ENCODE measurements at regions not wholly inside any gene's neighbourhood (a gene's known extent, or its start where the extent isn't known, plus 50 kb on each side); places are given as distances from the start of the nearest gene placed in this dataset.

DNA sequence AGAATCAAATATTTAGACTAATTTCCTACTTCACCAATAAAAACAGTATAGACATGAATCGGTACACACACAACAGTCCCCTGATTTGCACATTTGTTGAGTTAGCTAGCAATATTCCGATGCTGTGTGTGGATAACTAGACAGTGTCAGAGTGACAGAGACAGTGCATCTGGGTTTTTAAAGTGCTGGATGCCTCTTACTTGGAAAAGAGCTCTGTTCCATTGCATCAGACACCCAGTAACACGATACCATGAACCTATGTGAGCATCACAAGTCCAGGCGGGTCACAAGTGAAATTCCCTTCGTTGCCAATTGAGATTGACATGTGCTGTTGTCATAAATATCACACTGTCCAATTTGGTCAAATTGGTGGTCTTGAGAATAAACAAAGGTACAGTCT is 82.0 kb upstream of the ESRRG start:
- H3K9me3 ChIP-seq (ENCODE audit: control insufficient read depth in 2 of 2, low read length in 2 of 2) = no peaks in the 10 kb centered on the region
- no peak overlapping the region for H3K4me3 ChIP-seq (ENCODE audit: low read length in 2 of 2)
- no peaks in the 10 kb centered on the region for H3K27me3 ChIP-seq (ENCODE audit: control insufficient read depth in 1 of 2, insufficient read depth in 2 of 2, low read length in 2 of 2)
- no peak overlapping the region for H3K27ac ChIP-seq (ENCODE audit: low read length)
- no peaks in the 10 kb centered on the region for H3K36me3 ChIP-seq (ENCODE audit: control insufficient read depth in 2 of 2, insufficient read depth in 2 of 2, low read length in 2 of 2)
- no peak overlapping the region for H3K9ac ChIP-seq (ENCODE audit: low read length in 2 of 2)
- no peaks in the 10 kb centered on the region for H3K4me1 ChIP-seq (ENCODE audit: control insufficient read depth, insufficient read depth, low read length)

DNA sequence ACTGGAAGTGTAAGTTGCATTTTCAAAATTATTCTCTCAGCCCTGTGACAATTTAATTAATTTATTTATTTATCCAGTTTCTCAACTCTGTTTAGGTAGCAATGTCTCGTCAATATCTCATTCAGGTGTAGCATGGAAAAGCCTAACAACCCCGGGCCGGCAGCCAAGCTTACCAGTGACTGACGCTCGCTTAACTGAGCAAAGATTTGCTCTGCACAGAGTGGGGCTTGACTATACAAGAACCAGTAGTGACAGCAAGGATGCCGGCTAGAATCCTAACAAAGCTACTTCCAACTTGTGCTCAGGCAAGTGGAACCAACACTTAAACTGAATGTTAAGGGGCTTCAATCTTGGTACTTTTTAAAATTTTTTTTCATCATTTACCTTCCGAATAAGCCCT is 80.9 kb upstream of the ESRRG start:
- no peaks in the 10 kb centered on the region for H3K36me3 ChIP-seq (ENCODE audit: control insufficient read depth in 2 of 2, insufficient read depth in 2 of 2, low read length in 2 of 2)
- no peaks in the 10 kb centered on the region for H3K9me3 ChIP-seq (ENCODE audit: control insufficient read depth in 2 of 2, low read length in 2 of 2)
- no peaks in the 10 kb centered on the region for H3K4me1 ChIP-seq (ENCODE audit: control insufficient read depth, insufficient read depth, low read length)
- H3K4me3 ChIP-seq (ENCODE audit: low read length in 2 of 2) = no peak overlapping the region
- no peak overlapping the region for H3K27ac ChIP-seq (ENCODE audit: low read length)
- no peaks in the 10 kb centered on the region for H3K27me3 ChIP-seq (ENCODE audit: control insufficient read depth in 1 of 2, insufficient read depth in 2 of 2, low read length in 2 of 2)
- no peak overlapping the region for H3K9ac ChIP-seq (ENCODE audit: low read length in 2 of 2)

DNA sequence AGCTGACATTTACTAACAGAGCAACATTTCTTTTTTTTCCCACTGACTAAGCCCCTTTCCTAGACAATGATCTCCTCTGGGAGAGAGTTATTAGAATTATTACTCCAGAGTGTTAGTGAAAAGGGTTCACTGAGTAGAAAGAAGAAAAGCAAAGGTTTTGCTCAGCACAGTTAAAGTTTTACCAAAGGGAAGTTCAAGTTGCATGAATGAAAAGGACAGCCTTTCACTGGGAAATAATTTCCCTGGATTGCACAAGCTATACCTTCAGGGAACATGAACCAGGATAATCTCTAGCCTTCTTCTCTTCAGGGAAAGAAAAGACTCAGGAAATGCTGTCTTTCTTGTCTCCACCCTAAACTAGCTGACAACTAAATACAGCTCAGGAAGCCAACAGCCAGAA is 71.4 kb upstream of the ESRRG start:
- no peaks in the 10 kb centered on the region for H3K4me1 ChIP-seq (ENCODE audit: control insufficient read depth, insufficient read depth, low read length)
- no peak overlapping the region for H3K27ac ChIP-seq (ENCODE audit: low read length)
- H3K4me3 ChIP-seq (ENCODE audit: low read length in 2 of 2) = no peak overlapping the region
- no peak overlapping the region for H3K9ac ChIP-seq (ENCODE audit: low read length in 2 of 2)
- no peaks in the 10 kb centered on the region for H3K27me3 ChIP-seq (ENCODE audit: control insufficient read depth in 1 of 2, insufficient read depth in 2 of 2, low read length in 2 of 2)
- H3K36me3 ChIP-seq (ENCODE audit: control insufficient read depth in 2 of 2, insufficient read depth in 2 of 2, low read length in 2 of 2) = no peaks in the 10 kb centered on the region
- no peaks in the 10 kb centered on the region for H3K9me3 ChIP-seq (ENCODE audit: control insufficient read depth in 2 of 2, low read length in 2 of 2)

DNA sequence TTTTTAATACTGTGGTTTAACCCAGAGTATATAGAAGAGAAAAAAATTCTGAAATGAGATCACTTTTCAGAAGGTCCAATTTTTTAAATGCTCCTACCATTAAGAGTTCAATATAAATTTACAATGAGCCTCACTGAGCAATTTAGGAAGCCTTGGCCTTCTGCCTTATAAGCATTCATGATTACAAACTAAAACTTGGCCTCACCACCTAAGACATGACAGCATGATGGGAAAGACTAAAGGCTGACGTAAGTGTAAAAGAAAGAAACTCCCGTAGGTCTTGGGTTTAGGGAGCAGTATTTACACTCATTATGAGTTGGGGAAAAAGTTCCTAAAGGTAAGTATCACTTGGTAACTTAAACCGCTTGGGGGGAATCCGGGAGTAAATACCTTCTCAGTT is 70.7 kb upstream of the ESRRG start:
- Histone ChIP-seq H3K27ac (ENCODE audit: low read length) (no peak overlapping the region), H3K9ac (ENCODE audit: low read length in 2 of 2) (no peak overlapping the region), H3K9me3 (ENCODE audit: control insufficient read depth in 2 of 2, low read length in 2 of 2) (no peaks in the 10 kb centered on the region), H3K36me3 (ENCODE audit: control insufficient read depth in 2 of 2, insufficient read depth in 2 of 2, low read length in 2 of 2) (no peaks in the 10 kb centered on the region), H3K4me1 (ENCODE audit: control insufficient read depth, insufficient read depth, low read length) (no peaks in the 10 kb centered on the region), H3K27me3 (ENCODE audit: control insufficient read depth in 1 of 2, insufficient read depth in 2 of 2, low read length in 2 of 2) (no peaks in the 10 kb centered on the region), H3K4me3 (ENCODE audit: low read length in 2 of 2) (no peak overlapping the region)

DNA sequence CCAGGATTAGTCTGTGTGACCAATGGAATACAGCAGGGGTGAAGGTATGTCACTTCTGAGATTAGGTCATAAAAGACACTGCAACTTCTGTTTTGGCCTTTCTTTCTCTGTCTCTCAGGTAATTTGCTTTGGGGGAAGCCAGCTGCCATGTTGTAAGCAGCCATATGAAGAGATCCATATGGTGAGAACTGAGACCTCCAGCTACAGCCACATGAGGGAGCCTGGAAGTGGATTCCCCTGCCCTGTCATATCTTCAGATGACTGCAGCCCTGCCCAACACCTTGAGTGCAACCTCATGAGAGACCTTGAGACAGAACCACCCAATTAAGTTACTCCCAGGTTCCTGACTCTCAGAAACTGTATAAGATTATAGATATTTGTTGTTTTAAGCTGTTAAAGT is 70.1 kb upstream of the ESRRG start:
- no peak overlapping the region for H3K27ac ChIP-seq (ENCODE audit: low read length)
- H3K4me3 ChIP-seq (ENCODE audit: low read length in 2 of 2) = no peak overlapping the region
- no peak overlapping the region for H3K9ac ChIP-seq (ENCODE audit: low read length in 2 of 2)
- no peaks in the 10 kb centered on the region for H3K36me3 ChIP-seq (ENCODE audit: control insufficient read depth in 2 of 2, insufficient read depth in 2 of 2, low read length in 2 of 2)
- no peaks in the 10 kb centered on the region for H3K27me3 ChIP-seq (ENCODE audit: control insufficient read depth in 1 of 2, insufficient read depth in 2 of 2, low read length in 2 of 2)
- H3K9me3 ChIP-seq (ENCODE audit: control insufficient read depth in 2 of 2, low read length in 2 of 2) = no peaks in the 10 kb centered on the region
- H3K4me1 ChIP-seq (ENCODE audit: control insufficient read depth, insufficient read depth, low read length) = no peaks in the 10 kb centered on the region

DNA sequence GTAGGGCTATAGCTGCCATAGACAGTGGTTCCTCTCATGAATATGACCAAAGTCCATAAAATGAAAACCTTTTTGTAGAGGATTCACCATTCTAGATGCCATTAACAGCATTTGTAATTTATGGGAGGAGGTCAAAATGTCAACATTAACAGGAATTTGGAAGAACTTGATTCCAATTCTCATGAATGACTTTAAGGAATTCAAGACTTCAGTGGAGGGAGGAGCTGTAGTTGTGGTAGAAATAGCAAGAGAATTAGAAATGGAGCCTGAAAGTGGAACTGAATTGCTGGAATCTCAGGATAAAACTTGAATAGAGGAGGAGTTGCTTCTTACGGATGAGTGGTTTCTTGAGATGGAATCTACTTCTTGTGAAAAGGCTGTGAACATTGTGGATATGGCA is 65.4 kb upstream of the ESRRG start:
- no peaks in the 10 kb centered on the region for H3K9me3 ChIP-seq (ENCODE audit: control insufficient read depth in 2 of 2, low read length in 2 of 2)
- no peaks in the 10 kb centered on the region for H3K36me3 ChIP-seq (ENCODE audit: control insufficient read depth in 2 of 2, insufficient read depth in 2 of 2, low read length in 2 of 2)
- H3K4me1 ChIP-seq (ENCODE audit: control insufficient read depth, insufficient read depth, low read length) = no peaks in the 10 kb centered on the region
- H3K4me3 ChIP-seq (ENCODE audit: low read length in 2 of 2) = no peak overlapping the region
- no peaks in the 10 kb centered on the region for H3K27me3 ChIP-seq (ENCODE audit: control insufficient read depth in 1 of 2, insufficient read depth in 2 of 2, low read length in 2 of 2)
- H3K27ac ChIP-seq (ENCODE audit: low read length) = no peak overlapping the region
- H3K9ac ChIP-seq (ENCODE audit: low read length in 2 of 2) = no peak overlapping the region

DNA sequence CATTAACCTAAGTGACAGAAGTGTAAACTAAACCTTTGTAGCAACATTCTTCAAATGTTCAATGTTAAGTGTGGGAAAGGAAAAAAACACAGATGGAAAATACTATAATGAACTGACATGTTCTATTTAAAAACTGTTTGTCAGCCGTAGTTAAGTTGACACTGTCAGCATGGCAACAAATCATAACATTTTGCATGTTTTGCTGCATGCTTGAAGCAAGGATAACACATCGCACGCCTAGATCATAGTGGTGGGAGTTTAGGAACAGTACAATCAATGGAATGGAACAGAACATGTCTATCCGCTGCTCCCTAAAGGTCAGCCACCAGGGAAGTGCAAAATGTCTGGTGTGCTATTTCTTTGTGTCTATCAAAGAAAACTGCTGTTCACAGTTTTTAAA is 62.5 kb upstream of the ESRRG start:
- Histone ChIP-seq H3K4me3 (ENCODE audit: low read length in 2 of 2) (peak overlapping the region; percentile 42 to 58), H3K36me3 (ENCODE audit: control insufficient read depth in 2 of 2, insufficient read depth in 2 of 2, low read length in 2 of 2) (no peaks in the 10 kb centered on the region), H3K27me3 (ENCODE audit: control insufficient read depth in 1 of 2, insufficient read depth in 2 of 2, low read length in 2 of 2) (no peaks in the 10 kb centered on the region), H3K9ac (ENCODE audit: low read length in 2 of 2) (peak overlapping the region in 1 of 2 donors; percentile 2), H3K27ac (ENCODE audit: low read length) (peak overlapping the region; percentile 2), H3K4me1 (ENCODE audit: control insufficient read depth, insufficient read depth, low read length) (no peaks in the 10 kb centered on the region), H3K9me3 (ENCODE audit: control insufficient read depth in 2 of 2, low read length in 2 of 2) (no peaks in the 10 kb centered on the region)

DNA sequence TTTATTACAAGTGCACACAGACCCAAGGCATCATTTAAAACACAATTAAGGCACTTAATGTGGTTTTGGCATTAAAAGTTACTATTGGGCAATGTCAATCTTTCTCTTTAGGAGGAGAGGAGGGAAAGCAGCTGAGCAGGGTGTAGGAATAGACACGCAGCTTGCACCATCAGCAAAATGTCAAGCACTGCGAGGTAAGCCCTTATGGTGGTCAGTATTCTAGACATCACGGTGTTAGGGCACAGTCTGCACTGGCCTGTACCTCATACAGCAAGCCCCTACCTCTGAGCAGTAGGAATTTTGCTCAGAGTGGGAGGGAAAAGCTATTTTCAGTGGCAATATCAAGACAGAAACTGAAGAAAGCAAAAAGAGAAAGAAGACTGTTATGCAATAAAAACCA is 62.0 kb upstream of the ESRRG start:
- Histone ChIP-seq H3K9me3 (ENCODE audit: control insufficient read depth in 2 of 2, low read length in 2 of 2) (no peaks in the 10 kb centered on the region), H3K36me3 (ENCODE audit: control insufficient read depth in 2 of 2, insufficient read depth in 2 of 2, low read length in 2 of 2) (no peaks in the 10 kb centered on the region), H3K4me3 (ENCODE audit: low read length in 2 of 2) (peak overlapping the region; percentile 42 to 58), H3K27ac (ENCODE audit: low read length) (peak overlapping the region; percentile 46), H3K27me3 (ENCODE audit: control insufficient read depth in 1 of 2, insufficient read depth in 2 of 2, low read length in 2 of 2) (no peaks in the 10 kb centered on the region), H3K4me1 (ENCODE audit: control insufficient read depth, insufficient read depth, low read length) (no peaks in the 10 kb centered on the region), H3K9ac (ENCODE audit: low read length in 2 of 2) (peak overlapping the region; percentile 2 to 13)

DNA sequence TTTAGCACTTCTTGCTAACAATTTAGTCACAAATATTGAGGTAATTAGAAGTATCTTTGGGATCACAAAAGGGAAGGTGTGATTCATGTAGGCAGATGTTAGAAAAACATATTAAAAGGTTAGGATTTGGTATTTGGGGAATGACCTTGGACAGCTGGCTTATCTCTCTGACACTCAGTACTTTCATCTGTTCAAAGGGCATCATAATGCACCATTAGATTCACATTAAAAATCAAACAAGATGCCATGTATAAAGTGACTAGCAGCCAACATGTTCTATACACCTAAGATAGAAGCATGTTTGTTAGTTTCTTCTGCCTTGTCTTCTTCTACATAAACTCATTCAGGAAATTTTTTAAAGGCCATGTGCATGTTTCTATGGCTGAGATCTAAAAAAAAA is 56.5 kb upstream of the ESRRG start:
- H3K36me3 ChIP-seq (ENCODE audit: control insufficient read depth in 2 of 2, insufficient read depth in 2 of 2, low read length in 2 of 2) = no peaks in the 10 kb centered on the region
- no peak overlapping the region for H3K4me3 ChIP-seq (ENCODE audit: low read length in 2 of 2)
- no peaks in the 10 kb centered on the region for H3K27me3 ChIP-seq (ENCODE audit: control insufficient read depth in 1 of 2, insufficient read depth in 2 of 2, low read length in 2 of 2)
- H3K4me1 ChIP-seq (ENCODE audit: control insufficient read depth, insufficient read depth, low read length) = no peaks in the 10 kb centered on the region
- no peak overlapping the region for H3K27ac ChIP-seq (ENCODE audit: low read length)
- no peaks in the 10 kb centered on the region for H3K9me3 ChIP-seq (ENCODE audit: control insufficient read depth in 2 of 2, low read length in 2 of 2)
- H3K9ac ChIP-seq (ENCODE audit: low read length in 2 of 2) = no peak overlapping the region

DNA sequence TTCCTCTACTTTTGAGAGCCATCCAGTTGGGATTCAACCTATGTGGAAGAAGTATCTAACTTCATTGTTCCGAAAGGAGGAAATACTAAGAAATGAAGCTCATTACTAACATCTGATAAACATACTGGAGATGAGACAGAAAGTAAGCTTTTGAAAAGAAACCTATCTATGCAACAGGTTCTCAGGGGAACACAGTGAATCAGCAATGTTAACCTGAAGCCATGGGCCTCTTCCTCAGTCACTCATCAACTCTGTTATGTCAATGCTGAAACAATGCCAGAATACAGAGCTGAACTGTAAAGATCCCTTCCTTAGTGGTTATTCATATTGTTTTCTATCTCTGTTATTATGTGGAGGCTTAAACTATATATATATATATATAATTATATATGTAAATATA is 55.5 kb upstream of the ESRRG start:
- Histone ChIP-seq H3K9ac (ENCODE audit: low read length in 2 of 2) (no peak overlapping the region), H3K27me3 (ENCODE audit: control insufficient read depth in 1 of 2, insufficient read depth in 2 of 2, low read length in 2 of 2) (no peaks in the 10 kb centered on the region), H3K4me1 (ENCODE audit: control insufficient read depth, insufficient read depth, low read length) (no peaks in the 10 kb centered on the region), H3K36me3 (ENCODE audit: control insufficient read depth in 2 of 2, insufficient read depth in 2 of 2, low read length in 2 of 2) (no peaks in the 10 kb centered on the region), H3K27ac (ENCODE audit: low read length) (no peak overlapping the region), H3K4me3 (ENCODE audit: low read length in 2 of 2) (no peak overlapping the region), H3K9me3 (ENCODE audit: control insufficient read depth in 2 of 2, low read length in 2 of 2) (no peaks in the 10 kb centered on the region)

DNA sequence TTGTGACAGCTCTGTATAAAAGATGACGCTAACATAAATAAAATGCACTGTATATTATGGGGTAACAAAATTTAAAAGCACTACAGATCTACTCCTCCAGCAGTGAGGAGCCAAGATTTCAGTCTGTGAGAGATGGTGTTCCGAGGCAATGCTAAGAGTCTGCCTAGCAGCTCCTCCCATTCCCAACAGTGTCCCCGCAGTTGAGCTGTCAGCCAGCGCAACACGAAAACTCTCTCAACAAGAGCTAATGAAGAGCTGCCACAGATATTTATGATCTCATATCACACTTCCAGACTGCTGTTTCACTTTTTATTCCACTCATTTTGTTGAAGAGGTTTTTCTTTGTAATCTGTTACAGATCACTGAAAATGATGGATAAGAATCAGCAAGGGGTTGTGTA is 53.9 kb upstream of the ESRRG start:
- Histone ChIP-seq H3K4me1 (ENCODE audit: control insufficient read depth, insufficient read depth, low read length) (no peaks in the 10 kb centered on the region), H3K36me3 (ENCODE audit: control insufficient read depth in 2 of 2, insufficient read depth in 2 of 2, low read length in 2 of 2) (no peaks in the 10 kb centered on the region), H3K27me3 (ENCODE audit: control insufficient read depth in 1 of 2, insufficient read depth in 2 of 2, low read length in 2 of 2) (no peaks in the 10 kb centered on the region), H3K27ac (ENCODE audit: low read length) (no peak overlapping the region), H3K9ac (ENCODE audit: low read length in 2 of 2) (no peak overlapping the region), H3K4me3 (ENCODE audit: low read length in 2 of 2) (no peak overlapping the region), H3K9me3 (ENCODE audit: control insufficient read depth in 2 of 2, low read length in 2 of 2) (no peaks in the 10 kb centered on the region)
